ENCODE measurements at regions not wholly inside any gene's neighbourhood (a gene's known extent, or its start where the extent isn't known, plus 50 kb on each side); places are given as distances from the start of the nearest gene placed in this dataset.

GRCh38 chr10:14407567-14407966 lies 76.8 kb upstream of the FRMD4A start:
- no peak for TF ChIP-seq CTCF (IDR thresholded peaks at IDR 0.05)
- TF ChIP-seq POLR2A (IDR thresholded peaks at IDR 0.05; ENCODE audit: low read depth): no peak
- no peak for TF ChIP-seq POLR2AphosphoS5 (IDR thresholded peaks at IDR 0.05)
- no peak for TF ChIP-seq EP300 (IDR thresholded peaks at IDR 0.05)

Measured in esophagus muscularis mucosa (tissue), 4 donors.